Endodermal cell (in vitro differentiated cells): ENCODE measurements at regions not wholly inside any gene's neighbourhood (a gene's known extent, or its start where the extent isn't known, plus 50 kb on each side); places are given as distances from the start of the nearest gene placed in this dataset.

ENCODE experiments used
- DNase-seq: peaks from one replicate; pipeline ENCODE4 v3.0.0-alpha.2; 2017
- H3K27ac ChIP-seq: 2 replicates; pipeline ENCODE4 v1.5.1; 2013; ENCODE audit warnings: mild to moderate bottlenecking, low read depth, low read length, moderate library complexity
- H3K27me3 ChIP-seq: 2 replicates; pipeline ENCODE4 v1.6.1; 2013; ENCODE audit warnings: mild to moderate bottlenecking, low read length, moderate library complexity; ENCODE audit not compliant: insufficient read depth, control insufficient read depth, poor library complexity, severe bottlenecking
- H3K36me3 ChIP-seq: 2 replicates; pipeline ENCODE4 v1.7.0; 2013; ENCODE audit warnings: mild to moderate bottlenecking, low read length, moderate library complexity; ENCODE audit not compliant: control insufficient read depth, insufficient read depth
- H3K4me1 ChIP-seq: one replicate; pipeline ENCODE4 v1.7.0; 2013; ENCODE audit warnings: low read length; ENCODE audit not compliant: control insufficient read depth, insufficient read depth
- H3K4me3 ChIP-seq: 2 replicates; pipeline ENCODE4 v1.5.1; 2013; ENCODE audit warnings: mild to moderate bottlenecking, low read length, moderate library complexity
- H3K9ac ChIP-seq: 2 replicates; pipeline ENCODE4 v1.6.1; 2013; ENCODE audit warnings: mild to moderate bottlenecking, low read length, moderate library complexity; ENCODE audit not compliant: poor library complexity, severe bottlenecking; ENCODE audit errors: extremely low read depth
- H3K9me3 ChIP-seq: 2 replicates; pipeline ENCODE4 v1.6.1; 2013; ENCODE audit warnings: mild to moderate bottlenecking, low read length, moderate library complexity; ENCODE audit not compliant: control insufficient read depth
- H3K27ac Mint-ChIP-seq: 2 replicates; pipeline ENCODE4 v1.8.0; 2020; ENCODE audit warnings: mixed read lengths
- H3K27me3 Mint-ChIP-seq: 2 replicates; pipeline ENCODE4 v1.8.0; 2021; ENCODE audit warnings: mild to moderate bottlenecking, mixed read lengths; ENCODE audit not compliant: insufficient read depth
- H3K36me3 Mint-ChIP-seq: 2 replicates; pipeline ENCODE4 v1.8.0; 2020; ENCODE audit warnings: low read depth, mixed read lengths
- H3K4me1 Mint-ChIP-seq: 2 replicates; pipeline ENCODE4 v1.8.0; 2020; ENCODE audit warnings: mixed read lengths
- H3K4me3 Mint-ChIP-seq: 2 replicates; pipeline ENCODE4 v1.8.0; 2020; ENCODE audit warnings: mild to moderate bottlenecking, moderate library complexity, mixed read lengths
- H3K9me3 Mint-ChIP-seq: 2 replicates; pipeline ENCODE4 v1.8.0; 2020; ENCODE audit warnings: mild to moderate bottlenecking, mixed read lengths
- WGBS, 2 experiments: methylation state at CpG; one replicate each; pipeline versions ENCODE4 v1.1.5 to v1.1.7; 2013; ENCODE audit warnings: missing lambda C conversion rate in 2 of 2, mixed read lengths in 1 of 2; ENCODE audit not compliant: insufficient coverage in 1 of 2, insufficient read length in 1 of 2; 5-methylcytosine and 5-hydroxymethylcytosine counted together
- TF ChIP-seq, protein P1 (sequence below): fragments of 200-600 bp; sonication (generic); conservative IDR thresholded peaks from 2 replicates; pipeline ENCODE4 v1.5.0; 2021; ENCODE audit warnings: antibody characterized with exemption, mild to moderate bottlenecking

DNA sequence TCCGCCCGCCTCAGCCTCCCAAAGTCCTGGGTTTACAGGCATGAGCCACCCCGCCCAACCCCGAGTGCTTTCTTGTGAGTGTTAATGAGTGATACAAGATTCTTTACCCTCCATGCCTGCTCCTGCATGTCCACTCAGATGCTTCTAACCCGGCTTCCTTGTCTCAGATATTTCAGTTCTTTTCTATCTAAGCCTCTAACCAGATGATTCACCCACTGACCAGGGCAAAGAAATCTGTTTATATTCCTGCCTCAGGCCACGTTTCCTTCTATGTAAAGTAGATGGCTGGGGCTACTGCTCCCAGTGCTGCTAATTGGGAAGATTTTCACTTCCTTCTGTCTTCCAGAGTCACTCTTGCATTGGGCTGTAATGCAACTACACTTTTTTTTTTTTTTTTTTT lies 395.1 kb upstream of the ANKRD30A start:
- Mint-ChIP-seq H3K27ac (no peak overlapping the region), H3K9me3 (peaks cover 14% of the 10 kb centered on the region), H3K36me3 (no peaks in the 10 kb centered on the region), H3K27me3 (no peaks in the 10 kb centered on the region), H3K4me3 (no peak overlapping the region), H3K4me1 (peaks cover 4% of the 10 kb centered on the region)
- DNase-seq: no peak
- 93 to 100% methylated on average over 1 to 6 of the region's 6 CpGs for WGBS, 2 experiments
- Histone ChIP-seq H3K9ac (no peak overlapping the region), H3K27me3 (no peaks in the 10 kb centered on the region), H3K4me3 (no peak overlapping the region), H3K27ac (no peak overlapping the region), H3K36me3 (no peaks in the 10 kb centered on the region), H3K9me3 (no peaks in the 10 kb centered on the region), H3K4me1 (peaks cover 3% of the 10 kb centered on the region)
- TF ChIP-seq, protein P1, sequence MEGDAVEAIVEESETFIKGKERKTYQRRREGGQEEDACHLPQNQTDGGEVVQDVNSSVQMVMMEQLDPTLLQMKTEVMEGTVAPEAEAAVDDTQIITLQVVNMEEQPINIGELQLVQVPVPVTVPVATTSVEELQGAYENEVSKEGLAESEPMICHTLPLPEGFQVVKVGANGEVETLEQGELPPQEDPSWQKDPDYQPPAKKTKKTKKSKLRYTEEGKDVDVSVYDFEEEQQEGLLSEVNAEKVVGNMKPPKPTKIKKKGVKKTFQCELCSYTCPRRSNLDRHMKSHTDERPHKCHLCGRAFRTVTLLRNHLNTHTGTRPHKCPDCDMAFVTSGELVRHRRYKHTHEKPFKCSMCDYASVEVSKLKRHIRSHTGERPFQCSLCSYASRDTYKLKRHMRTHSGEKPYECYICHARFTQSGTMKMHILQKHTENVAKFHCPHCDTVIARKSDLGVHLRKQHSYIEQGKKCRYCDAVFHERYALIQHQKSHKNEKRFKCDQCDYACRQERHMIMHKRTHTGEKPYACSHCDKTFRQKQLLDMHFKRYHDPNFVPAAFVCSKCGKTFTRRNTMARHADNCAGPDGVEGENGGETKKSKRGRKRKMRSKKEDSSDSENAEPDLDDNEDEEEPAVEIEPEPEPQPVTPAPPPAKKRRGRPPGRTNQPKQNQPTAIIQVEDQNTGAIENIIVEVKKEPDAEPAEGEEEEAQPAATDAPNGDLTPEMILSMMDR: no peak

DNA sequence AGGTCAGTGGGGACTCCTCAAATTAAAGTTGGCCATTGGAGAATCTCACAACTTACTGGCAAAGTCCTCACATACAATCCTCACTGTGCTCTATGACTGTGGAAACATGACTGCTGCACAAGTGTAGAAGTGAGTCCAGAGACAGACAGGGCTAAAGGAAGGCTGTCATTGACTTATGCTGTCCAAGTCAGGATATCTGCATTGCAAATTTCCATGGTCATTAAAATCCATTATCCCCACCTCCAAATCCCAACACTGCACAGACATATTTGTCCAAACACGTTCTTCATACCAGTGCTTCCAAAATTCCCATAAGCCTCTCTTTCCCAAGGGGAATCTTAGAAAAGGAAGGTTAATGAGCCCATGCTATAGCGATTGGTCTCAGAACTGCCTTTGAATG lies 396.8 kb upstream of the ANKRD30A start:
- Histone ChIP-seq H3K27me3 (no peaks in the 10 kb centered on the region), H3K27ac (no peak overlapping the region), H3K4me1 (peaks cover 3% of the 10 kb centered on the region), H3K9me3 (no peaks in the 10 kb centered on the region), H3K4me3 (no peak overlapping the region), H3K9ac (no peak overlapping the region), H3K36me3 (no peaks in the 10 kb centered on the region)
- DNase-seq: no peak
- Mint-ChIP-seq H3K9me3 (peaks cover 7% of the 10 kb centered on the region), H3K36me3 (no peaks in the 10 kb centered on the region), H3K4me3 (no peak overlapping the region), H3K4me1 (peaks cover 7% of the 10 kb centered on the region), H3K27me3 (no peaks in the 10 kb centered on the region), H3K27ac (no peak overlapping the region)
- 91% methylated on average over 2 of the region's 2 CpGs; no CpG with 5 or more reads in 1 of the 2 experiments for WGBS, 2 experiments
- TF ChIP-seq, protein P1: no peak

DNA sequence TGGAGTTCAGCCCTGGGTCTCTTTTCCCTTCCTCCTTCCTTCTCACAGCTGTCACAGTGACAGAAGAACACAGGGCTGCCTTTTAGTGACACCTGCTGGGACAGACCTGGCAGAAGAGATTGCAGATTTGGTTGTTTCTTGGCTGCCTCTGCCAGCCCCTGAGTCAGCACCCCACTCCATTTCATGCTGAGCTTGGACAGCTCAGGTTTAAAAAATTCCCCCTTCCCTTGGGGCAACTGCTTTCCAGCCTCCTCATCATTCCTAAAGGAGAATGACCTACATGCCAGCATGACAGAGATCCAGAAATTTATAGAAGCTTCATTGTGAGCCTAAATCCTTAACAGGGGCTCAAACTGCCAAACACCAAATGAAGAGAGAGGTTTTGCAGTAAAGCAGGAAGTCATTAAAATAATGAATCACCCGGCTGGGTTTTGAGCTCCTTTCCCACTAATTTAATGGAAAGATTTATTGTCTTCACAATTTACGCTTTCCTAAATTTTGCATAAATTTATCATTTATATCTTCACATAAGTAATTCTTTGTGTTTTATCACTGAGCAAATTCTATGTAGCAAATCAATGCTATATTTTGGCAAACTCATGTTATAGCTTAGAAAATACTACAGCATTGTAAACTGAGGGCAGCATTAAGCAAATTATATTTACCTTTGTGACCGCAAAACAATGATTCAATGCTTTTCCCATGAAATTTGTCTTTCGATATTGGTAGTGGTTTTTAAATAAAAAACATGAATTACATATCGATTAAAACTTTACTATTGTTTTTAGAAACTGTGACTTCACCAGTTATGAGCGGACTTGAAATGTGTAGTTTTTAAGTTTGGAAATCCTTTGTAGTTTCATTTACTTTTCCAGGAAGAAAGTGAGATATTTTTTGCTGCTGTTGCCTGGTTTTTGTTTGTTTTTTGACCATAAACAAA lies 399.5 kb upstream of the ANKRD30A start:
- no peaks in the 10 kb centered on the region for H3K9me3 Mint-ChIP-seq
- 88 to 100% methylated on average over 1 to 6 of the region's 6 CpGs for WGBS, 2 experiments
- no peak overlapping the region for H3K4me3 ChIP-seq
- H3K4me1 ChIP-seq: peaks cover 3% of the 10 kb centered on the region
- no peak overlapping the region for H3K27ac Mint-ChIP-seq
- TF ChIP-seq, protein P1: peak; percentile 73
- no peak overlapping the region for H3K4me3 Mint-ChIP-seq
- no peaks in the 10 kb centered on the region for H3K9me3 ChIP-seq
- DNase-seq: peak; percentile 88
- no peaks in the 10 kb centered on the region for H3K27me3 ChIP-seq
- no peak overlapping the region for H3K9ac ChIP-seq
- peak overlapping the region; percentile 30 for H3K27ac ChIP-seq
- peaks cover 7% of the 10 kb centered on the region for H3K4me1 Mint-ChIP-seq
- no peaks in the 10 kb centered on the region for H3K36me3 Mint-ChIP-seq
- H3K27me3 Mint-ChIP-seq: no peaks in the 10 kb centered on the region
- no peaks in the 10 kb centered on the region for H3K36me3 ChIP-seq
